ENCODE measurements at regions not wholly inside any gene's neighbourhood (a gene's known extent, or its start where the extent isn't known, plus 50 kb on each side); places are given as distances from the start of the nearest gene placed in this dataset.
"Not testable (repeated sequence)": the region's sequence is repeated elsewhere in the genome, so short reads cannot be mapped to it uniquely, and the experiment has no call there.

GRCh38 chr4:187668526-187669082 lies 327.0 kb upstream of the ZFP42 start:
- ATAC-seq (ENCODE audit: insufficient read depth, low FRiP score) (no peak), DNase-seq (no peak)
- WGBS, 2 donors = 47 to 64% methylated on average over 4 of the region's 4 CpGs
- Histone ChIP-seq H3K36me3 (ENCODE audit: control insufficient read depth in 4 of 4, insufficient read depth in 4 of 4, low read length in 4 of 4) (no peaks in the 10 kb centered on the region), H3K9ac (ENCODE audit: insufficient read depth in 1 of 2, low read length in 2 of 2) (no peak overlapping the region), H3K27me3 (ENCODE audit: control insufficient read depth in 3 of 3, insufficient read depth in 3 of 3, low read length in 2 of 3) (peaks cover 0 to 8% (median 0%) of the 10 kb centered on the region in 3 donors), H3K9me3 (ENCODE audit: control insufficient read depth in 4 of 4, insufficient read depth in 3 of 4, low read length in 3 of 4) (no peaks in the 10 kb centered on the region), H3K27ac (ENCODE audit: low read depth in 1 of 2, low read length in 1 of 2) (no peak overlapping the region), H3K4me1 (ENCODE audit: control insufficient read depth in 5 of 5, insufficient read depth in 5 of 5, low read length in 5 of 5) (peaks cover 0 to 9% (median 0%) of the 10 kb centered on the region in 5 donors), H3K4me3 (no peak overlapping the region)
- no peak for TF ChIP-seq CTCF (IDR thresholded peaks at IDR 0.05; ENCODE audit: control extremely low read depth, extremely low read depth)

GRCh38 chr4:187671521-187671920 lies 324.1 kb upstream of the ZFP42 start:
- WGBS, 2 donors = 93 to 96% methylated on average over 11 of the region's 13 CpGs
- not testable (repeated sequence) for H3K9ac ChIP-seq (ENCODE audit: insufficient read depth in 1 of 2, low read length in 2 of 2); ATAC-seq (ENCODE audit: insufficient read depth, low FRiP score); H3K4me1 ChIP-seq (ENCODE audit: control insufficient read depth in 5 of 5, insufficient read depth in 5 of 5, low read length in 5 of 5); H3K27me3 ChIP-seq (ENCODE audit: control insufficient read depth in 3 of 3, insufficient read depth in 3 of 3, low read length in 2 of 3); H3K9me3 ChIP-seq (ENCODE audit: control insufficient read depth in 4 of 4, insufficient read depth in 3 of 4, low read length in 3 of 4); DNase-seq; H3K36me3 ChIP-seq (ENCODE audit: control insufficient read depth in 4 of 4, insufficient read depth in 4 of 4, low read length in 4 of 4); H3K4me3 ChIP-seq; H3K27ac ChIP-seq (ENCODE audit: low read depth in 1 of 2, low read length in 1 of 2)

GRCh38 chr4:187671958-187672357 lies 323.6 kb upstream of the ZFP42 start:
- not testable (repeated sequence) for H3K27ac ChIP-seq (ENCODE audit: low read depth in 1 of 2, low read length in 1 of 2); H3K27me3 ChIP-seq (ENCODE audit: control insufficient read depth in 3 of 3, insufficient read depth in 3 of 3, low read length in 2 of 3); H3K36me3 ChIP-seq (ENCODE audit: control insufficient read depth in 4 of 4, insufficient read depth in 4 of 4, low read length in 4 of 4); H3K4me3 ChIP-seq; DNase-seq; H3K9me3 ChIP-seq (ENCODE audit: control insufficient read depth in 4 of 4, insufficient read depth in 3 of 4, low read length in 3 of 4); H3K4me1 ChIP-seq (ENCODE audit: control insufficient read depth in 5 of 5, insufficient read depth in 5 of 5, low read length in 5 of 5); ATAC-seq (ENCODE audit: insufficient read depth, low FRiP score); H3K9ac ChIP-seq (ENCODE audit: insufficient read depth in 1 of 2, low read length in 2 of 2)
- WGBS, 2 donors = 86 to 92% methylated on average over 3 to 10 of the region's 12 CpGs

- H3K4me3 ChIP-seq; ATAC-seq (ENCODE audit: insufficient read depth, low FRiP score); H3K36me3 ChIP-seq (ENCODE audit: control insufficient read depth in 4 of 4, insufficient read depth in 4 of 4, low read length in 4 of 4); H3K27ac ChIP-seq (ENCODE audit: low read depth in 1 of 2, low read length in 1 of 2); H3K27me3 ChIP-seq (ENCODE audit: control insufficient read depth in 3 of 3, insufficient read depth in 3 of 3, low read length in 2 of 3); H3K4me1 ChIP-seq (ENCODE audit: control insufficient read depth in 5 of 5, insufficient read depth in 5 of 5, low read length in 5 of 5); H3K9ac ChIP-seq (ENCODE audit: insufficient read depth in 1 of 2, low read length in 2 of 2); DNase-seq; H3K9me3 ChIP-seq (ENCODE audit: control insufficient read depth in 4 of 4, insufficient read depth in 3 of 4, low read length in 3 of 4): not testable (repeated sequence)
- WGBS, 2 donors = 95% methylated on average over 8 to 9 of the region's 12 CpGs
These were observed 323.0 kb upstream of the ZFP42 start for GRCh38 chr4:187672526-187672925.

GRCh38 chr4:187679450-187679849 lies 316.1 kb upstream of the ZFP42 start:
- H3K4me1 ChIP-seq (ENCODE audit: control insufficient read depth in 5 of 5, insufficient read depth in 5 of 5, low read length in 5 of 5) = no peaks in the 10 kb centered on the region
- WGBS, 2 donors = 77 to 81% methylated on average over 2 of the region's 2 CpGs

More at GRCh38 chr4:187679450-187679849, 316.1 kb upstream of the ZFP42 start:
- no peak overlapping the region for H3K4me3 ChIP-seq
- no peak for TF ChIP-seq CTCF (IDR thresholded peaks at IDR 0.05; ENCODE audit: control extremely low read depth, extremely low read depth)
- H3K9me3 ChIP-seq (ENCODE audit: control insufficient read depth in 4 of 4, insufficient read depth in 3 of 4, low read length in 3 of 4) = peaks cover 0 to 1% (median 0%) of the 10 kb centered on the region in 4 donors
- H3K27me3 ChIP-seq (ENCODE audit: control insufficient read depth in 3 of 3, insufficient read depth in 3 of 3, low read length in 2 of 3) = peaks cover 0 to 3% (median 0%) of the 10 kb centered on the region in 3 donors
- DNase-seq = no peak
- no peaks in the 10 kb centered on the region for H3K36me3 ChIP-seq (ENCODE audit: control insufficient read depth in 4 of 4, insufficient read depth in 4 of 4, low read length in 4 of 4)
- no peak overlapping the region for H3K9ac ChIP-seq (ENCODE audit: insufficient read depth in 1 of 2, low read length in 2 of 2)
- no peak for ATAC-seq (ENCODE audit: insufficient read depth, low FRiP score)
- no peak overlapping the region for H3K27ac ChIP-seq (ENCODE audit: low read depth in 1 of 2, low read length in 1 of 2)
